GM12878 (cell line): ENCODE measurements at regions not wholly inside any gene's neighbourhood (a gene's known extent, or its start where the extent isn't known, plus 50 kb on each side); places are given as distances from the start of the nearest gene placed in this dataset.
"Not testable (repeated sequence)": the region's sequence is repeated elsewhere in the genome, so short reads cannot be mapped to it uniquely, and the experiment has no call there.

Source experiments
- ATAC-seq: fragments of 200-7000 bp; cut with Tn5 transposase; 3 replicates; pipeline ENCODE4 v1.9.1; 2020; ENCODE audit warnings: mild to moderate bottlenecking, moderate library complexity
- BruUV-seq: library from RNA; stranded (reverse); fragments of 400-500 nt; replicated peaks from 2 replicates; lab custom pipeline; 2021; lab: Mats Ljungman, UMichigan
- CTCF ChIA-PET: fragments of 300-600 bp; sonication (Branson Sonifier 250); formaldehyde crosslinking; extraction: SDS; loops from one replicate; lab custom pipeline; 2021; ENCODE audit warnings: inconsistent platforms; lab: Yijun Ruan, JAX
- POLR2A ChIA-PET: fragments of 350-600 bp; formaldehyde crosslinking; extraction: SDS; loops from one replicate; lab custom pipeline; 2021; ENCODE audit warnings: inconsistent platforms; lab: Charles Lee
- RAD21 ChIA-PET: fragments of 300-600 bp; sonication (Branson Sonifier 250); formaldehyde crosslinking; loops from one replicate; lab custom pipeline; 2023; ENCODE audit warnings: antibody characterized with exemption; ENCODE audit not compliant: unreplicated experiment; lab: Charles Lee
- SMC1A ChIA-PET: fragments of 300-600 bp; sonication (Branson Sonifier 250); formaldehyde crosslinking; loops from one replicate; lab custom pipeline; 2023; ENCODE audit not compliant: unreplicated experiment, uncharacterized antibody; lab: Charles Lee
- DNase-seq: peaks from one replicate; pipeline ENCODE4 v3.0.0-alpha.2; 2011; ENCODE audit warnings: low read depth, low spot score
- FAIRE-seq: peaks from 3 replicates; lab custom pipeline; 2011; peaks lifted over from hg19 to GRCh38; lab: Jason Lieb, UNC
- H2AFZ ChIP-seq: 2 replicates; pipeline ENCODE4 v1.6.0; 2011; ENCODE audit warnings: low read depth, low read length, control low read depth; ENCODE audit not compliant: control insufficient read depth
- H3K27ac ChIP-seq: 2 replicates; pipeline ENCODE4 v1.5.1; 2011; ENCODE audit warnings: control low read depth; ENCODE audit not compliant: control insufficient read depth, insufficient read depth
- H3K27me3 ChIP-seq, 2 experiments: replicated peaks in 1 of 2; 2 replicates each; pipeline versions ENCODE4 v1.6.0 to v1.6.1; 2011; ENCODE audit warnings: low read length in 1 of 2; ENCODE audit not compliant: control insufficient read depth in 2 of 2, insufficient read depth in 2 of 2
- H3K36me3 ChIP-seq, 2 experiments: 2 replicates each; pipeline ENCODE4 v1.5.1; 2011; ENCODE audit warnings: low read length in 1 of 2; ENCODE audit not compliant: control insufficient read depth in 2 of 2, insufficient read depth in 2 of 2
- H3K4me1 ChIP-seq: 2 replicates; pipeline ENCODE4 v1.6.1; 2011; ENCODE audit warnings: mild to moderate bottlenecking, low read length, moderate library complexity, mixed read lengths; ENCODE audit not compliant: control insufficient read depth, insufficient read depth
- H3K4me2 ChIP-seq: 2 replicates; pipeline ENCODE4 v1.6.0; 2011; ENCODE audit warnings: control low read depth; ENCODE audit not compliant: control insufficient read depth, insufficient read depth
- H3K4me3 ChIP-seq: fragments of 200-600 bp; sonication (generic); 2 replicates; pipeline ENCODE4 v1.5.1; 2016
- H3K79me2 ChIP-seq: 2 replicates; pipeline ENCODE4 v1.6.0; 2011; ENCODE audit warnings: low read length; ENCODE audit not compliant: control insufficient read depth, insufficient read depth
- H3K9ac ChIP-seq: 2 replicates; pipeline ENCODE4 v1.8.0; 2011; ENCODE audit warnings: low read length, control low read depth, mixed read lengths; ENCODE audit not compliant: control insufficient read depth, insufficient read depth
- H3K9me3 ChIP-seq: replicated peaks from 3 replicates; pipeline ENCODE4 v1.5.1; 2011; ENCODE audit warnings: mild to moderate bottlenecking, low read length; ENCODE audit not compliant: control insufficient read depth, insufficient read depth
- H4K20me1 ChIP-seq: 2 replicates; pipeline ENCODE4 v1.6.0; 2011; ENCODE audit not compliant: control insufficient read depth, insufficient read depth
- ASH2L ChIP-seq: fragments of 300-600, 200-600 bp; sonication (generic); IDR thresholded peaks from 2 replicates; pipeline ENCODE4 v1.6.1; 2017; ENCODE audit warnings: low read depth, mild to moderate bottlenecking, borderline replicate concordance
- whole genome bisulfite sequencing: methylation state at CpG from one replicate; pipeline ENCODE4 v1.1.6; 2016; ENCODE audit warnings: low lambda C conversion rate; ENCODE audit not compliant: insufficient replicate concordance, insufficient coverage; ENCODE audit errors: missing lambda C conversion rate; 5-methylcytosine and 5-hydroxymethylcytosine counted together
- in situ Hi-C: fragments of 300-500 bp; cut with MboI; formaldehyde crosslinking; loops from 9 replicates; pipeline ENCODE4 v1.14.3; 2018; ENCODE audit warnings: mixed read lengths
- intact Hi-C: fragments of 100-400 bp; cut with micrococcal nuclease; formaldehyde crosslinking; loops from one replicate; pipeline ENCODE4 v1.14.2; 2022; ENCODE audit not compliant: unreplicated experiment

- no peak overlapping the region for H3K27ac ChIP-seq
- H3K79me2 ChIP-seq = no peaks in the 10 kb centered on the region
- 1% methylated on average over 4 of the region's 4 CpGs for WGBS
- in situ Hi-C loops = no loop called here
- no peak overlapping the region for H3K4me3 ChIP-seq
- no peak for TF ChIP-seq ASH2L
- SMC1A ChIA-PET = no interaction called here
- POLR2A ChIA-PET = no interaction called here
- no peaks in the 10 kb centered on the region for H3K9me3 ChIP-seq
- no peaks in the 10 kb centered on the region for H3K27me3 ChIP-seq
- H2AFZ ChIP-seq = no peak overlapping the region
- BruUV-seq = no TSS peak
- no peak overlapping the region for H3K4me2 ChIP-seq
- no peaks in the 10 kb centered on the region for H3K36me3 ChIP-seq
- RAD21 ChIA-PET = no interaction called here
- DNase-seq (no peak), FAIRE-seq (no peak), ATAC-seq (no peak)
- intact Hi-C loops = loop anchor here (10.0 kb wide), 1 partner anchor 62 kb away; no protein-coding TSS in a partner anchor
- CTCF ChIA-PET = no interaction called here
- H3K9ac ChIP-seq = no peak overlapping the region
- H4K20me1 ChIP-seq = no peaks in the 10 kb centered on the region
- no peaks in the 10 kb centered on the region for H3K4me1 ChIP-seq
These were observed 252.9 kb downstream of the BLID start for GRCh38 chr11:121863126-121863525.

GRCh38 chr11:121855138-121855537, 260.9 kb downstream of the BLID start:
- H3K36me3 ChIP-seq, FAIRE-seq, H3K4me1 ChIP-seq, H3K4me3 ChIP-seq, DNase-seq, H3K4me2 ChIP-seq, CTCF ChIA-PET, H3K79me2 ChIP-seq, BruUV-seq, intact Hi-C loops, H3K27ac ChIP-seq, SMC1A ChIA-PET, H2AFZ ChIP-seq, ATAC-seq, H3K9me3 ChIP-seq, H3K27me3 ChIP-seq, POLR2A ChIA-PET, H4K20me1 ChIP-seq, H3K9ac ChIP-seq, in situ Hi-C loops, RAD21 ChIA-PET: not testable (repeated sequence)
- WGBS = 43% methylated on average over 11 of the region's 11 CpGs
